ENCODE measurements at regions not wholly inside any gene's neighbourhood (a gene's known extent, or its start where the extent isn't known, plus 50 kb on each side); places are given as distances from the start of the nearest gene placed in this dataset.

- TF ChIP-seq ZBTB40 (IDR thresholded peaks at IDR 0.05; ENCODE audit: borderline replicate concordance) (no peak), GABPA (IDR thresholded peaks at IDR 0.05; ENCODE audit: low read depth) (no peak), CHD4 (IDR thresholded peaks at IDR 0.05) (no peak), KAT2A (conservative IDR thresholded peaks at IDR 0.05; ENCODE audit: control insufficient read depth, low read depth, low read length) (no peak), CEBPB (IDR thresholded peaks at IDR 0.05; ENCODE audit: borderline replicate concordance in 1 of 2, low read depth in 2 of 2, low read length in 2 of 2) (no peak), SMAD5 (IDR thresholded peaks at IDR 0.05; ENCODE audit: low read depth) (no peak)
Observed at GRCh38 chr3:99543796-99544195, 94.6 kb upstream of the COL8A1 start (continued).

- Histone ChIP-seq H4K20me1 (ENCODE audit: control insufficient read depth, insufficient read depth) (no peaks in the 10 kb centered on the region), H3K4me2 (ENCODE audit: control insufficient read depth, insufficient read depth) (no peak overlapping the region), H2AFZ (ENCODE audit: control insufficient read depth, low read depth, low read length) (no peak overlapping the region), H3K36me3 (ENCODE audit: control insufficient read depth in 2 of 2, insufficient read depth in 2 of 2, low read length in 1 of 2) (no peaks in the 10 kb centered on the region), H3K27me3 (replicated peaks in 1 of 2; ENCODE audit: control insufficient read depth in 2 of 2, insufficient read depth in 2 of 2, low read length in 1 of 2) (no peaks in the 10 kb centered on the region), H3K4me3 (no peak overlapping the region), H3K27ac (ENCODE audit: control insufficient read depth, insufficient read depth) (no peak overlapping the region), H3K4me1 (ENCODE audit: control insufficient read depth, insufficient read depth, low read length) (no peaks in the 10 kb centered on the region), H3K9me3 (replicated peaks; ENCODE audit: control insufficient read depth, insufficient read depth, low read length) (no peaks in the 10 kb centered on the region), H3K9ac (ENCODE audit: control insufficient read depth, insufficient read depth, low read length) (no peak overlapping the region), H3K79me2 (ENCODE audit: control insufficient read depth, insufficient read depth, low read length) (no peaks in the 10 kb centered on the region)
- FAIRE-seq (no peak), ATAC-seq (peak; percentile 48; the same call in 2 of the 3 replicates), DNase-seq (ENCODE audit: low read depth, low spot score) (no peak)
- intact Hi-C loops (cut with micrococcal nuclease; ENCODE audit: unreplicated experiment) (no loop called here), in situ Hi-C loops (cut with MboI) (no loop called here)
- 61% methylated on average over 4 of the region's 4 CpGs for WGBS (ENCODE audit: insufficient coverage, insufficient replicate concordance, low lambda C conversion rate, missing lambda C conversion rate)
- ChIA-PET SMC1A (ENCODE audit: uncharacterized antibody, unreplicated experiment) (no interaction called here), CTCF (interaction anchor here (1.5 kb wide), 1 partner anchor 103 kb away, joined by 7 read pairs; no protein-coding TSS in a partner anchor), RAD21 (ENCODE audit: unreplicated experiment) (no interaction called here), POLR2A (no interaction called here)
- no TSS peak for BruUV-seq (replicated peaks)
- TF ChIP-seq IRF3 (IDR thresholded peaks at IDR 0.05), result no peak
- TF ChIP-seq USF1 (IDR thresholded peaks at IDR 0.05; ENCODE audit: borderline replicate concordance, extremely low read length, insufficient read depth, low read depth, low read length), result no peak
- peak; percentile 85 for TF ChIP-seq PKNOX1 (IDR thresholded peaks at IDR 0.05)
- TF ChIP-seq ZNF592 (IDR thresholded peaks at IDR 0.05), result no peak
Observed at GRCh38 chr3:99542767-99543518, 95.5 kb upstream of the COL8A1 start.
